Spleen (tissue), 11 donors: ENCODE measurements at regions not wholly inside any gene's neighbourhood (a gene's known extent, or its start where the extent isn't known, plus 50 kb on each side); places are given as distances from the start of the nearest gene placed in this dataset.
A peak's percentile ranks its signal among the peaks of the same experiment; 100 is the strongest.

Source experiments
- DNase-seq: peaks from one replicate; pipeline ENCODE4 v3.0.0-alpha.2; 2020
- H3K27ac ChIP-seq, 8 donors: fragments of 200-600 bp; sonication (generic) in 7 of 8; 1 replicate in 4 of 8; 2 replicates in 4 of 8; pipeline versions ENCODE4 v1.5.0 to v1.8.0; 2016 to 2021; ENCODE audit warnings: inconsistent platforms in 4 of 8, mild to moderate bottlenecking in 4 of 8, moderate library complexity in 1 of 8
- H3K27me3 ChIP-seq, 7 donors: fragments of 200-600 bp; sonication (generic) in 6 of 7; replicated peaks in 1 of 7; 1 replicate in 4 of 7; 2 replicates in 3 of 7; pipeline versions ENCODE4 v1.5.0 to v1.8.0; 2016 to 2021; ENCODE audit warnings: inconsistent platforms in 3 of 7, mild to moderate bottlenecking in 1 of 7
- H3K36me3 ChIP-seq, 6 donors: fragments of 200-600 bp; sonication (generic) in 5 of 6; 1 replicate in 4 of 6; 2 replicates in 2 of 6; pipeline versions ENCODE4 v1.5.0 to v1.8.0; 2016 to 2021; ENCODE audit warnings: inconsistent platforms in 2 of 6
- H3K4me1 ChIP-seq, 6 donors: fragments of 200-600 bp; sonication (generic) in 5 of 6; 1 replicate in 3 of 6; 2 replicates in 3 of 6; pipeline versions ENCODE4 v1.5.0 to v1.8.0; 2016 to 2021; ENCODE audit warnings: inconsistent platforms in 3 of 6
- H3K4me3 ChIP-seq, 8 donors: fragments of 200-600 bp; sonication (generic) in 7 of 8; 1 replicate in 4 of 8; 2 replicates in 4 of 8; pipeline versions ENCODE4 v1.5.0 to v1.8.0; 2016 to 2021; ENCODE audit warnings: inconsistent platforms in 4 of 8, mild to moderate bottlenecking in 4 of 8, moderate library complexity in 2 of 8
- H3K9me3 ChIP-seq, 8 donors: fragments of 200-600 bp; sonication (generic) in 7 of 8; 1 replicate in 4 of 8; 2 replicates in 4 of 8; pipeline versions ENCODE4 v1.5.0 to v1.8.0; 2016 to 2021; ENCODE audit warnings: inconsistent platforms in 4 of 8
- POLR2A ChIP-seq, 3 donors: fragments of 450-650 bp; IDR thresholded peaks; one replicate each; pipeline ENCODE4 v1.5.1; 2017; ENCODE audit warnings: antibody characterized with exemption in 3 of 3, mild to moderate bottlenecking in 1 of 3
- POLR2AphosphoS5 ChIP-seq, 3 donors: sonication (generic); formaldehyde crosslinking; IDR thresholded peaks; one replicate each; pipeline ENCODE4 v1.5.1; 2017; ENCODE audit warnings: antibody characterized with exemption in 3 of 3
- WGBS, 5 donors: extraction: QIAGEN DNeasy Blood & Tissue Kit in 3 of 5; methylation state at CpG; one replicate each; pipeline versions ENCODE4 v1.1.5 to v1.1.7; 2013 to 2018; 5-methylcytosine and 5-hydroxymethylcytosine counted together
- intact Hi-C: fragments of 100-400 bp; cut with DNase I; formaldehyde crosslinking; loops from one replicate; pipeline ENCODE4 v1.15.0; 2023; ENCODE audit warnings: low total_unique reads
- TF ChIP-seq, protein P1 (sequence below), 11 experiments: fragments of 200-600 bp in 7 of 11; fragments of 450-650 bp in 4 of 11; sonication (generic) in 4 of 11; IDR thresholded peaks in 8 of 11; conservative IDR thresholded peaks in 3 of 11; 1 replicate in 7 of 11; 2 replicates in 4 of 11; pipeline versions ENCODE4 v1.4.0 to v1.8.0; 2016 to 2021; ENCODE audit warnings: antibody characterized with exemption in 11 of 11, inconsistent platforms in 4 of 11, mild to moderate bottlenecking in 1 of 11
- donor health status: healthy with polysubstance abuse.
- donor health status: DM: no; HTN: no; CAD: no; lungs with moderate emphysema.
- donor health status: DM: no; HTN: no; CAD: no.
- donor health status: Bipolar disorder and iron deficiency.
- donor health status: healthy.
- donor health status: DM: no; HTN: no; CAD: no.
- donor health status: DM: yes; HTN: yes; CAD: no.

DNA sequence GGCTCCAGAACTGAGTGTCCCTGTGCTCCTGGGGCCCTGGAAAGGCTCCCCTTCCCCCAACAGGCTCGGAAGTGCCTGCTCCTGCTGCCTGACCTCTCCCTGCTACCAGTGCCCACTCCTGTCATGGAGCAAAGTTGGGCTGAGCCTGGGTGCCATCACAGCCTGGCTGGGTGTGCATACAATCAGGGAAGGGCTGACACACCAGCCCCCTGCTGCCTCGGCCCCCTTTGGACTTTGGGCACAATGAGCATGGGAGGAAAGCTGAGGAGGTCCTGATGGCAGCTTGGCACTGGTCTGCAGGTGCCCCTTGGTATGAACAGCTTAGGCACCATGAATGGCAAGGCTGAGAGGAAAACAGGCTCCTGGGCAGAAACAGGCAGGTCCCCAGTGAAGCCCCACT is 405.0 kb downstream of the PID1 start:
- Histone ChIP-seq H3K4me1 (no peaks in the 10 kb centered on the region), H3K4me3 (no peak overlapping the region), H3K36me3 (no peaks in the 10 kb centered on the region), H3K27me3 (no peaks in the 10 kb centered on the region), H3K27ac (no peak overlapping the region), H3K9me3 (peaks cover 0 to 20% (median 5%) of the 10 kb centered on the region in 8 donors)
- TF ChIP-seq, protein P1, sequence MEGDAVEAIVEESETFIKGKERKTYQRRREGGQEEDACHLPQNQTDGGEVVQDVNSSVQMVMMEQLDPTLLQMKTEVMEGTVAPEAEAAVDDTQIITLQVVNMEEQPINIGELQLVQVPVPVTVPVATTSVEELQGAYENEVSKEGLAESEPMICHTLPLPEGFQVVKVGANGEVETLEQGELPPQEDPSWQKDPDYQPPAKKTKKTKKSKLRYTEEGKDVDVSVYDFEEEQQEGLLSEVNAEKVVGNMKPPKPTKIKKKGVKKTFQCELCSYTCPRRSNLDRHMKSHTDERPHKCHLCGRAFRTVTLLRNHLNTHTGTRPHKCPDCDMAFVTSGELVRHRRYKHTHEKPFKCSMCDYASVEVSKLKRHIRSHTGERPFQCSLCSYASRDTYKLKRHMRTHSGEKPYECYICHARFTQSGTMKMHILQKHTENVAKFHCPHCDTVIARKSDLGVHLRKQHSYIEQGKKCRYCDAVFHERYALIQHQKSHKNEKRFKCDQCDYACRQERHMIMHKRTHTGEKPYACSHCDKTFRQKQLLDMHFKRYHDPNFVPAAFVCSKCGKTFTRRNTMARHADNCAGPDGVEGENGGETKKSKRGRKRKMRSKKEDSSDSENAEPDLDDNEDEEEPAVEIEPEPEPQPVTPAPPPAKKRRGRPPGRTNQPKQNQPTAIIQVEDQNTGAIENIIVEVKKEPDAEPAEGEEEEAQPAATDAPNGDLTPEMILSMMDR (IDR thresholded peaks at IDR 0.05 in 8 of 11, conservative IDR thresholded peaks at IDR 0.05 in 3 of 11): no peak
- TF ChIP-seq POLR2AphosphoS5 (IDR thresholded peaks at IDR 0.05) (no peak), POLR2A (IDR thresholded peaks at IDR 0.05) (no peak)
- DNase-seq: peak; percentile 52
- WGBS, 5 donors: 66 to 100% (median 78%) methylated on average over 1 to 2 of the region's 2 CpGs
- intact Hi-C loops: no loop called here

GRCh38 chr2:228864131-228864530 is 407.0 kb downstream of the PID1 start:
- Histone ChIP-seq H3K9me3 (peaks cover 0 to 20% (median 5%) of the 10 kb centered on the region in 8 donors), H3K36me3 (no peaks in the 10 kb centered on the region), H3K27me3 (no peaks in the 10 kb centered on the region), H3K27ac (no peak overlapping the region), H3K4me1 (no peaks in the 10 kb centered on the region), H3K4me3 (no peak overlapping the region)
- WGBS, 5 donors: 58 to 90% (median 73%) methylated on average over 3 of the region's 3 CpGs
- intact Hi-C loops: no loop called here
- TF ChIP-seq POLR2A (IDR thresholded peaks at IDR 0.05) (no peak), POLR2AphosphoS5 (IDR thresholded peaks at IDR 0.05) (no peak)
- TF ChIP-seq, protein P1 (IDR thresholded peaks at IDR 0.05 in 8 of 11, conservative IDR thresholded peaks at IDR 0.05 in 3 of 11): no peak
- DNase-seq: no peak

GRCh38 chr2:228860601-228861285 is 410.3 kb downstream of the PID1 start:
- H3K36me3 ChIP-seq: no peaks in the 10 kb centered on the region
- no peak overlapping the region for H3K27ac ChIP-seq
- H3K27me3 ChIP-seq: no peaks in the 10 kb centered on the region
- intact Hi-C loops: no loop called here
- WGBS, 5 donors: 64 to 77% (median 73%) methylated on average over 5 of the region's 5 CpGs
- H3K9me3 ChIP-seq: peaks cover 0 to 2% (median 0%) of the 10 kb centered on the region in 8 donors
- DNase-seq: no peak
- TF ChIP-seq, protein P1 (IDR thresholded peaks at IDR 0.05 in 8 of 11, conservative IDR thresholded peaks at IDR 0.05 in 3 of 11): no peak
- TF ChIP-seq POLR2A (IDR thresholded peaks at IDR 0.05) (no peak), POLR2AphosphoS5 (IDR thresholded peaks at IDR 0.05) (no peak)
- H3K4me1 ChIP-seq: no peaks in the 10 kb centered on the region
- H3K4me3 ChIP-seq: no peak overlapping the region

DNA sequence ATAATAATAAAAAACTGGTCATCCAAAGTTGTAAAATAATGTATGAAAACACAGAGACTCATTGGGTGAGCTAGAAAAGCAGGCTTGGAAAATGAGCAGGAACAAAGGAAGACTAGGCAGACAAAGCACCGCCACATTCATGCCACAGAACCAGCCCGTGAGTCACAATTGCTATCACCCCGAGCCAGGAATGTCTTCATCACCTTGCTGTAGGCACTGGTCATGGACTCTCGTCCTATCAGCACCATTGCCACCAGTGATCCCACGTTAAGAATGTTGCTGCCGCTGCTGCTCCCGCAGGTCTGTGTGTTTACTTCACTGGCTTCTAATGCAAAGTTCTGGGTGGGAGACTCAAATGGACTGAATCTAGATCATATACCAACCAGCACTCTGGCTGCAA is 417.9 kb downstream of the PID1 start:
- Histone ChIP-seq H3K36me3 (no peaks in the 10 kb centered on the region), H3K4me1 (no peaks in the 10 kb centered on the region), H3K27me3 (no peaks in the 10 kb centered on the region), H3K4me3 (no peak overlapping the region), H3K9me3 (peaks cover 0 to 6% (median 0%) of the 10 kb centered on the region in 8 donors), H3K27ac (no peak overlapping the region)
- TF ChIP-seq, protein P1 (IDR thresholded peaks at IDR 0.05 in 8 of 11, conservative IDR thresholded peaks at IDR 0.05 in 3 of 11): no peak
- no peak for TF ChIP-seq POLR2AphosphoS5 (IDR thresholded peaks at IDR 0.05)
- TF ChIP-seq POLR2A (IDR thresholded peaks at IDR 0.05): no peak
- no peak for DNase-seq
- WGBS, 5 donors: 83 to 93% (median 86%) methylated on average over 7 of the region's 7 CpGs
- intact Hi-C loops: no loop called here
